ENCODE measurements at regions not wholly inside any gene's neighbourhood (a gene's known extent, or its start where the extent isn't known, plus 50 kb on each side); places are given as distances from the start of the nearest gene placed in this dataset.
"Not testable (repeated sequence)": the region's sequence is repeated elsewhere in the genome, so short reads cannot be mapped to it uniquely, and the experiment has no call there.

DNA sequence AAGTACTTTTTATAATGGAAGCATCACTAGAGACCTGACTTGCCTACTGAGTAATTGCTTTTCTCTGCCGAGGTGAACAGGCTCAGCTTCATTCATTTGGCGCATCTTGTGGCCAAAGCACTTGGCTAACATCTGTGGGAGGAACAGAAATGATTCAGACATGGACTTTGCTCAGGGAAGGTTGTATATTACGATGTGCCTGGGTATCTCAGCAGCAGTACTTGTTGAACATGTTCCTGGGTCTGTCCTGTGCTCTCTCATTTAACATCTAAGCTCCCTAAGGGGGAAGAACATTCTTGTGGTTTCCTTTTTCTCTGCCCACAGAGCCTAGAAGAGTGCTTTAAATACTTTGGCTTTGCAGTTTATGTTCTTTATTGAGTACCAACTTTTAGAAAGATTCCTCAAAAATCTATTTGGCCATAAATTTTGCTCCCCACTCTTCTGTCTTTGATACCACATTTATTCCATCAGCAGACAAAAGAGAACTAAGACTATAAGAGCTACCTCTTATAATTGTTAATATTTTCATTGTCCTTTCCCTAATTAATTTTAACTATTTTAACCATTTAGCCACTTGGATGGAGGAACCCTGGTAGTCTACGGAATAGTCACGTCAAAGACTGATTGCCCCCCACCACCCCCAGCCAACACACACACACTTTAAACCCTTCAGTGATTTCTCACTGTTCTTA, 101.2 kb upstream of the EGLN3 start:
- no peak overlapping the region for H3K27ac ChIP-seq (ENCODE audit: low read depth, low read length)
- H3K4me1 ChIP-seq (ENCODE audit: control insufficient read depth, insufficient read depth, low read length): no peaks in the 10 kb centered on the region
- no peaks in the 10 kb centered on the region for H3K36me3 ChIP-seq (ENCODE audit: control insufficient read depth, insufficient read depth, low read length)
- no peak overlapping the region for H3K4me3 ChIP-seq (ENCODE audit: low read length)
- no peak overlapping the region for H3K9ac ChIP-seq (ENCODE audit: low read length)
- H3K27me3 ChIP-seq (ENCODE audit: control insufficient read depth, insufficient read depth, low read length): peaks cover 2% of the 10 kb centered on the region

DNA sequence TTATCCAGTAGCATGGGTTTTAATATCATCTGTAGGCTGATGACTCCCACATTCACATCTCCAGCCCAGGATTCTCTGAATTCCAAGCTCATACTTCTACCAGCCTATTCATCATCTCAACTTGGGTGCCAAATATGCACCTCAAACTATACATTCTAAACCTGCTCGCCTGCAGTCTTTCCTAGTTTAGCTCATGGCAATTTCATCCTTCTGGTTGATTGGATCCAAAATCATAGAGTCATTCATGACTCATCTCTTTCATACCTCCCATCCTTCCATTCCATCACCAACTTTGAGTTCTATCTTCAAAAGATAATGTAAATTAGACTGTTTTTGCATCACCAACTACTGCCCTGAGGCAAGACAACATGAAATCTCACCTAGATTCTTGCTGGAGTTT, 99.7 kb upstream of the EGLN3 start:
- Histone ChIP-seq H3K9ac (ENCODE audit: low read length) (no peak overlapping the region), H3K36me3 (ENCODE audit: control insufficient read depth, insufficient read depth, low read length) (no peaks in the 10 kb centered on the region), H3K27ac (ENCODE audit: low read depth, low read length) (no peak overlapping the region), H3K27me3 (ENCODE audit: control insufficient read depth, insufficient read depth, low read length) (peaks cover 2% of the 10 kb centered on the region), H3K4me1 (ENCODE audit: control insufficient read depth, insufficient read depth, low read length) (no peaks in the 10 kb centered on the region), H3K4me3 (ENCODE audit: low read length) (no peak overlapping the region)

DNA sequence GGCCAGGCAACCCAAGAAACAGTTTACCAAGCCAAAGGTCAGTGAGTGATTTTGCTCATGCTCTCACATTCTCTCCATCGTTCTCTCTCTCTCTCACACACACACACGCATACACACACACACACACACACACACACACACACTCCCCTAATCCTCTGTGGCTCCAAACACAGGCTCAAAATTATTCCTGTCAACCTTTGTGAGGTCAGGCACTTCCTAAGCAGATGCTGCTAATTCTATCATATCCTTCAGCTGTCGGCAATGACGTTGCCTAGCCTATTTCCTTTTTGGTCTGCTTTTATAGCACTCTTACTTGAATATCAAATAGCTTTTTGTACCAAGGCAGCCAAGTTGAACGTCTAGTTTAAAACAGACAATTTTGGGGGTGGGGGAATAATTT, 98.9 kb upstream of the EGLN3 start:
- H3K4me1 ChIP-seq (ENCODE audit: control insufficient read depth, insufficient read depth, low read length): no peaks in the 10 kb centered on the region
- no peak overlapping the region for H3K4me3 ChIP-seq (ENCODE audit: low read length)
- H3K9ac ChIP-seq (ENCODE audit: low read length): no peak overlapping the region
- H3K27me3 ChIP-seq (ENCODE audit: control insufficient read depth, insufficient read depth, low read length): peaks cover under 1% of the 10 kb centered on the region
- no peak overlapping the region for H3K27ac ChIP-seq (ENCODE audit: low read depth, low read length)
- H3K36me3 ChIP-seq (ENCODE audit: control insufficient read depth, insufficient read depth, low read length): no peaks in the 10 kb centered on the region

DNA sequence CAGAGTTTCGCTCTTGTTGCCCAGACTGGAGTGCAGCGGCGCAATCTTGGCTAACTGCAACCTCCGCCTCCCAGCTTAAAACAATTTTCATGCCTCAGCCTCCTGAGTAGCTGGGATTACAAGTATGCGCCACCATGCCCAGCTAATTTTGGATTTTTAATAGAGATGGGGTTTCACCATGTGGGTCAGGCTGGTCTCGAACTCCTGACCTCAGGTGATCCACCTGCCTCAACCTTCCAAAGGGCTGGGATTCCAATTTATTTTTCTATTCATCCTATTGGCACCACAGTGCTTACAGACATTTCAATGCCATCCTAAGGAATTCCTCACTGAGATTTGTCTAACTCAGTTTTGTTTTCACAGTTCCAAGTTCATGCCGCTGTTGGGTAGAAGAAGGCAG, 98.3 kb upstream of the EGLN3 start:
- not testable (repeated sequence) for H3K36me3 ChIP-seq (ENCODE audit: control insufficient read depth, insufficient read depth, low read length); H3K27me3 ChIP-seq (ENCODE audit: control insufficient read depth, insufficient read depth, low read length); H3K27ac ChIP-seq (ENCODE audit: low read depth, low read length); H3K4me3 ChIP-seq (ENCODE audit: low read length); H3K9ac ChIP-seq (ENCODE audit: low read length); H3K4me1 ChIP-seq (ENCODE audit: control insufficient read depth, insufficient read depth, low read length)

DNA sequence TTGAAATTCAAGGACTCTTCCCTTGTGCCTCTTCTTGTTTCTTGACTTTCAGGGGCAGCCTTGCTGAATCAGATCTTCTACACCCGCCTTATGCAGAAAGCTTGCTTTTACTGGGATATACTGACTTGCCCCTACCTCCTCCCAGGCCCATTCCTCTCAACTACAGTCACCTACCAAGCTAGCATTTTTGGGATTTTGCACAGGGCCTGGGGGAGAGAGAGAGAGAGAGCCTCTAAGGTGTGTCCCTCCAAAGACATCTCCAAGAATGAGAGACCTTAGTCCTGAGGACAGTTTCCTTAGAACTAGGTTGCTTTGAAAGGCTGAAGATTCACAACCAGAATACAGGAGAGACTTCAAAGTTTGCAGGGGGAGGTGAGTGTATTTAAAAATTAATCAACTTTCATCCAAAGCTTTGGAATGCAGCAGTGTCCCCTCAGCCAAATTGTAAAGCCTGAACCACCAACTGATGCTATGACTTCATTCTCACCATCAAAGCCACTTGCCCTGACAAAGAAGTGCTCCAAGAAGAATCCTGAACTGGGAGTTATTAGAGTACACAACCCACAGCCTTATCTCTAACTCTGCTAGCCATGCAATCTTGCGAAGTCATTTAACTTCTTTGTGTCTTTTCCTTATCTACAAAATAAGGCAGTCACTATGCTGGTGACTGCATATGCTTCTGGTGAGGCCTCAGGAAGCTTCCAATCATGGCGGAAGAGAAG, 96.1 kb upstream of the EGLN3 start:
- Histone ChIP-seq H3K9ac (ENCODE audit: low read length) (no peak overlapping the region), H3K4me1 (ENCODE audit: control insufficient read depth, insufficient read depth, low read length) (no peaks in the 10 kb centered on the region), H3K36me3 (ENCODE audit: control insufficient read depth, insufficient read depth, low read length) (no peaks in the 10 kb centered on the region), H3K27ac (ENCODE audit: low read depth, low read length) (no peak overlapping the region), H3K4me3 (ENCODE audit: low read length) (no peak overlapping the region), H3K27me3 (ENCODE audit: control insufficient read depth, insufficient read depth, low read length) (no peaks in the 10 kb centered on the region)

DNA sequence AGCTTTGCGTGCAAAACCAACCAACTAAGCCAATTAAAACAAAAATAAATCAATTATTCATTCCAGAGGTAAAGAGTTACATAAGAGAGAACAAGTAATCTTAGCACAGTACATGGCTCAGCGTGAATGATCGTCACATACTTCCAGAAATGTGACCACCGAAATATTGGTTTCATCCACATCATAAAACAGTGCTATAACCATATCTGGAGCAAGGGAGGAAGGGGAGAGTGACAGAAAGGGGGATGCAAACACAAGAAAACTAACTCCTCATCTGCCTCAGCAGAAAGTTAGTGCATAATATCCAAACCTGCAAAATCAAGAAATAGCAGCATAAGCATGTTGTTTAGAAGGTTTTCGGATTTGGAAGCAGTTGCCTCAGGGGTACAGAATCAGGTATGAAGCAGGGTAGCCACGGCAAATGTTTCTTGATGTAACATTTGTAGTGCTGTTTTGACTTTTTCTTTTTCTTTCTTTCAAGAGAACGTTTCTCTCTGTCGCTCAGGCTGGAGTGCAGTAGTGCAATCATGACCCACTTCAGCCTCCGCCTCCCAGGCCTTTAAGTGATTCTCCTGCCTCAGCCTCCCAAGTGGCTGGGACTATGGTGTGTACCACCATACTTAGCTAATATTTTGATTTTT, 93.9 kb upstream of the EGLN3 start:
- Histone ChIP-seq H3K27me3 (ENCODE audit: control insufficient read depth, insufficient read depth, low read length) (no peaks in the 10 kb centered on the region), H3K4me3 (ENCODE audit: low read length) (no peak overlapping the region), H3K9ac (ENCODE audit: low read length) (no peak overlapping the region), H3K27ac (ENCODE audit: low read depth, low read length) (no peak overlapping the region), H3K36me3 (ENCODE audit: control insufficient read depth, insufficient read depth, low read length) (no peaks in the 10 kb centered on the region), H3K4me1 (ENCODE audit: control insufficient read depth, insufficient read depth, low read length) (no peaks in the 10 kb centered on the region)

DNA sequence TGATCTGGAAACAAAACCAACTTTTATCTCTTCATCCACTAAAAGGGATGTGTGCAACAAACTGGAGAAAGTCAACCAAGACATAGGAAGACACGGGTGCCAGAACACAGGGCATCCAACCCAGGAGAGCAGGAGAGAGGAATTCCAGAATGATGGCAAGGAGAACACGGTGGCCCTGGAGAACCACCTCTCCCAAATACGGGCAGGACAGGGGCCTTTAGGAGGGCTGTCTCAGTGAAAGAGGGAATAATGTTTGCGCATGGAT, 93.4 kb upstream of the EGLN3 start:
- Histone ChIP-seq H3K4me3 (ENCODE audit: low read length) (no peak overlapping the region), H3K4me1 (ENCODE audit: control insufficient read depth, insufficient read depth, low read length) (no peaks in the 10 kb centered on the region), H3K27ac (ENCODE audit: low read depth, low read length) (no peak overlapping the region), H3K36me3 (ENCODE audit: control insufficient read depth, insufficient read depth, low read length) (no peaks in the 10 kb centered on the region), H3K27me3 (ENCODE audit: control insufficient read depth, insufficient read depth, low read length) (no peaks in the 10 kb centered on the region), H3K9ac (ENCODE audit: low read length) (no peak overlapping the region)

DNA sequence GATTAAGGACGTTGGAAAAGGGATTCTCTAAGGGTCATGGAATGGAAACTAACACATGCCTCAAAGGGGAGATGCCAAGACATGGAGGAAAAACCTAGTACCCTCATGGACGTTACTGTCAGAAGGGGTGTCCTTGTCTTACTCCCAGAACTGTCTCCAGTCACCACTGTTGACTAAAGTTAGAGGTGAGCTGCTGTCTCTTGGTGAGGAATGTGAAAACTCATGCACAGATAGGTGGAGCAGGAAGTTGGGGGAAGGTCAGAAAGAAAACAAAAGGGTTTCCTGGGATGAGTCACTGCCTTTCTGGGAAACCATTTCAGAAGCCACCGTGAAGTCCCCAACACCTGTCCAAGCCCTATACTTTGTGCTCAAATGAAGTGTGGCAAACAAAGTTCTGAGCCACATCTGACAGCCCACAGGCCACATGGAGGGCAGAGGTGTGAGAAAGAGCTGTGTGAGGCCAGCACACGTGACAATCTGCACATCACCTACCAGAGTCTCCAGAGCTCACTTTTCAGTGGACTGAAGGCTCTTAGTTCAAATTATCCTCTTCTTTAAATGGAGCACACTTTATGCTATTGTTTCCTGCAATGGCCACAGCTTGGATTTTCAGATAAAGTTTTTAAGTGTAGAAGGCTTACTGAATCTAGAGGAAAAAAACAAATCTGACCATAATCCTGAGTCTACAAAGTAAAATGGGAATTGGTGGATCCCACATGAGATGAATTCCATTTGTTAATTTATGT, 92.9 kb upstream of the EGLN3 start:
- H3K4me1 ChIP-seq (ENCODE audit: control insufficient read depth, insufficient read depth, low read length): no peaks in the 10 kb centered on the region
- H3K36me3 ChIP-seq (ENCODE audit: control insufficient read depth, insufficient read depth, low read length): no peaks in the 10 kb centered on the region
- H3K27me3 ChIP-seq (ENCODE audit: control insufficient read depth, insufficient read depth, low read length): no peaks in the 10 kb centered on the region
- H3K27ac ChIP-seq (ENCODE audit: low read depth, low read length): no peak overlapping the region
- no peak overlapping the region for H3K4me3 ChIP-seq (ENCODE audit: low read length)
- no peak overlapping the region for H3K9ac ChIP-seq (ENCODE audit: low read length)

DNA sequence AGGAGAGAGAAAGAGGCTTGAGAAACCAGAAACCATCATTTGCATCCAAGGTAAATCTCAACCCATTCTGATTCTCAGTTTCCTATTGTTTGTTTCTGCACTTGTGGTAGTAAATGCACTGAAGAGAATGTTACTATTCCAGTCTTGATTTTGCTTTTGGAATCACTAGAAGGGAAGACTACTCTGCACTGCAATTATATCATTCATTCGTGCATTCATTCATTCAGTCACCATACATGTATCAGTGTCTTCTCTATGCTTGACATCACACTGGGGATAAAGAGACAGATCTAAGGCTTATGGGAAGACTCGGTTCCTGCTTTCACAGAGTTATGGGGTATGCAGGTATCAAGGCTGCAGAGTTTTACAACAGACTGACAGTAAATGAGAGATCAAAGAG, 90.3 kb upstream of the EGLN3 start:
- no peak overlapping the region for H3K27ac ChIP-seq (ENCODE audit: low read depth, low read length)

DNA sequence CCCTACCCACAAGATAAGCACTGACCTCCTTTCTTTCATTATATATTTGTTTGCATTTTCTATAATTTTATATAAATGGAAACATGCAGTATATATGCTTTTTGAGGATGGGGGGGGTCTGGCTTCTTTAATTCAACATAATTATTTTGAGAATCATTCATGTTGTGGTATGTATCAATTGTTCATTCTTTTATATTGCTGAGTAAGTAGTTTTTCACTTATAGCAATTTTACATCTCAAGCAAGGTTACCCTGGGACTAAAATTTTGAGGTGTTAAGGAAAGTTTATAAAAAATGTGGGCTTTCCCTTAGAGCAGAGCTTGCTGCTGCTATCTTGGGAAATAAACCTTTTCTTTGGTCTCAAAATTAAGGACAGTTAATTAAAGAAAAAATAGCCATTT, 89.9 kb upstream of the EGLN3 start:
- no peaks in the 10 kb centered on the region for H3K36me3 ChIP-seq (ENCODE audit: control insufficient read depth, insufficient read depth, low read length)
- no peak overlapping the region for H3K27ac ChIP-seq (ENCODE audit: low read depth, low read length)
- H3K4me3 ChIP-seq (ENCODE audit: low read length): no peak overlapping the region
- no peak overlapping the region for H3K9ac ChIP-seq (ENCODE audit: low read length)
- no peaks in the 10 kb centered on the region for H3K27me3 ChIP-seq (ENCODE audit: control insufficient read depth, insufficient read depth, low read length)
- H3K4me1 ChIP-seq (ENCODE audit: control insufficient read depth, insufficient read depth, low read length): no peaks in the 10 kb centered on the region

More for the DNA sequence above, 90.3 kb upstream of the EGLN3 start:
- H3K27me3 ChIP-seq (ENCODE audit: control insufficient read depth, insufficient read depth, low read length): no peaks in the 10 kb centered on the region
- no peaks in the 10 kb centered on the region for H3K36me3 ChIP-seq (ENCODE audit: control insufficient read depth, insufficient read depth, low read length)
- no peak overlapping the region for H3K9ac ChIP-seq (ENCODE audit: low read length)
- no peak overlapping the region for H3K4me3 ChIP-seq (ENCODE audit: low read length)
- H3K4me1 ChIP-seq (ENCODE audit: control insufficient read depth, insufficient read depth, low read length): no peaks in the 10 kb centered on the region

DNA sequence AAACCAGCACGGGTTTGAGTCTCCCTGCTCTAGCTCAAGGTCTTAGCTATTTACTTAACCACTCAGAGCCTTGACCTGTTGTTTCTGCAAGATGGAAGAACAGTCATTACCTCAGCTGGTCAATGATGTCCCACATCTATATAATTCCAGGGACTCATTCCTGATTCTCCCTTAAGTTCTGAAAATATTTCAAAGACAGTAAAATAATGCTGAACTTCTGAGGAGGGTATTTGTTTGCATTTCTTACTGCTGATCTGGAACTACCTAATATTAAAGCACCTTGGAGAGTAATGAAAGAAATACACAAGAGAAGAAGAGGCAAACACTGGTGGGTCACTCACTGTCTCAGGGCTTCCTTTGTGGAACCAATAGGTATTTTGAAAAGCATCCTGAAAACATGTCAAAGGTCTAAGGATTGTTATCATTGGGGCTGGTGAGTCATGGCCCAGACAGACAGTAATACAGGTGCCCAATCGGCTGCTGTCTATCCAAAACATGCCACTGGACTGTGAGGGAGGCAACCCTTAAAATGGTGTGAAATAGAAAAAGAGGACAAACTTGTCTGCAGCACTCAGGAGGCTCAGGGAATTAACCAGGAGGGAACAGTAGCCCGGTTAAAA, 88.7 kb upstream of the EGLN3 start:
- Histone ChIP-seq H3K4me3 (ENCODE audit: low read length) (no peak overlapping the region), H3K27ac (ENCODE audit: low read depth, low read length) (no peak overlapping the region), H3K4me1 (ENCODE audit: control insufficient read depth, insufficient read depth, low read length) (no peaks in the 10 kb centered on the region), H3K36me3 (ENCODE audit: control insufficient read depth, insufficient read depth, low read length) (no peaks in the 10 kb centered on the region), H3K9ac (ENCODE audit: low read length) (no peak overlapping the region), H3K27me3 (ENCODE audit: control insufficient read depth, insufficient read depth, low read length) (no peaks in the 10 kb centered on the region)

DNA sequence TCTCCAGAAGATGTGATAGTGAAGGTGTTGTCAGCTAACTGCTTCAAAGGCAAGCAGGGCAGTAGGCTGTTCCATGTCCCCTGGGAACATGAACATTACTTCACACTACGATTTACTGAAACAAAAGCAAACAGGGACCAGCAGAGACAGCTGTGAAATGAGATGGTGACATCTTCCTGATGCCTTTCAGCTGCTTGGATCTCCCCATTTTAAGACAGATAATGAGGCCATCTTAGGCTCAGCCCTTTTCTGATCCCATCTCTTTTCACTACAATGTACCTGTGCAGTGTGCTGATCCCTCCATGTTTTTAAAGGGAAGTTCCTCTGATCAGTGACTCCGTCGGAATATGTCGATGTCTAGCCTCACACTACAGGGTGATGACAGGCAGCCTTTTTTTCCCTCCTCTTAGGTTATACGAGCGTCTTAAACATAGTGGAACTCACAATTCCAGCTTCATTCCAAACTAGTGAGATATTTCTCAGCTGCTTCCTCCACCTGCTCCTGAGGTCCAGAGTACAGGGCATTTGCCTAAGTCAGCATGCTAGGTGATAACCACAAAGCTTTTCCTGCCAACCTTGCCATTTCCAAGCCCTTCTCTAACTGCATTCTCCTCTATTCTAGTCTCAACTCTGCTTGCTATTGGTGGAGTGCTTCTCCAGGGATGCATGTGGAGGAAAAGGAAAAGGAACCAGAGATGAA, 87.6 kb upstream of the EGLN3 start:
- H3K9ac ChIP-seq (ENCODE audit: low read length): no peak overlapping the region
- no peaks in the 10 kb centered on the region for H3K36me3 ChIP-seq (ENCODE audit: control insufficient read depth, insufficient read depth, low read length)
- no peak overlapping the region for H3K27ac ChIP-seq (ENCODE audit: low read depth, low read length)
- no peaks in the 10 kb centered on the region for H3K4me1 ChIP-seq (ENCODE audit: control insufficient read depth, insufficient read depth, low read length)
- no peak overlapping the region for H3K4me3 ChIP-seq (ENCODE audit: low read length)
- no peaks in the 10 kb centered on the region for H3K27me3 ChIP-seq (ENCODE audit: control insufficient read depth, insufficient read depth, low read length)
